GM23248 (cell line): ENCODE measurements at regions not wholly inside any gene's neighbourhood (a gene's known extent, or its start where the extent isn't known, plus 50 kb on each side); places are given as distances from the start of the nearest gene placed in this dataset.

ENCODE experiments used
- EZH2 ChIP-seq: fragments of 200-600 bp; sonication (generic); IDR thresholded peaks from 2 replicates; pipeline ENCODE4 v1.6.1; 2018; ENCODE audit warnings: antibody characterized with exemption, mild to moderate bottlenecking; ENCODE audit not compliant: insufficient read depth, poor library complexity, severe bottlenecking
- EZH2phosphoT487 ChIP-seq: fragments of 200-600 bp; sonication (generic); IDR thresholded peaks from 2 replicates; pipeline ENCODE4 v1.6.1; 2018; ENCODE audit warnings: antibody characterized with exemption, moderate library complexity, mild to moderate bottlenecking, low read depth; ENCODE audit not compliant: insufficient read depth

DNA sequence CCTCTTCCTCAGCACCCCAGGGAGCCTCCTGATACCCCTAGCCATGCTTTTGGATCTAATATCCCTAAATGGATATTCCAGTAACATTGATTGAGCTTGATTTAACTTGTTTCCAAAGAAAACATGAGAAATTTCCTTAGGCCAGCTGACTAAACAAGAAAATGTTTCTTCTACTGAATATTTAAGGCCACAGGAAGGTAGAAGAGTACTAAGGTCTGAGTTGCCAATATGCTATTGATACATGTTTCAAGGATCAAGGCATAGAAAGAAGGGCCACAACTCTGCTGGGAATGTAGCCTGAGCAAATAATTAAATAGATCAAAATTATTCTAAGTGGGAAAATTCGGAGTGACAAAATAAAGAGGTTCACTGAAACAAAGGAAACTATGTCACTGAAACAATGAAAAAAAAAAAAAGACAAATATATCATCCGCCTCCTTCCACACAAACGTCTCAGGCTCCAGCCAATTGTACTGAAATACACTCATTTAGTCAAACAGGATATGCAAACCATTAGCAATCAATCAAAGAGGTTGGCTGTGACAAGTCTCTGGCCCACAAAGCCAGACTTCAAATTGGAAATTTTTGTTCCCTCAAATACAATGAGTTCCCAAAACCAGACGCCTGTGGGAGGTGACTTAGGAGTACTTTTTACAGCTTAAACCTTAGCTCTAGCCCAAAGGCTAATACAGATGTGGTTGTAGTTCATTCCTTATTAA lies 396.2 kb downstream of the HTR7 start:
- TF ChIP-seq EZH2, result no peak
- no peak for TF ChIP-seq EZH2phosphoT487
